Transverse colon (tissue), 4 donors: ENCODE measurements at regions not wholly inside any gene's neighbourhood (a gene's known extent, or its start where the extent isn't known, plus 50 kb on each side); places are given as distances from the start of the nearest gene placed in this dataset.

Experiments
- DNase-seq: peaks from one replicate; pipeline ENCODE4 v3.0.0-alpha.2; 2019
- H3K27ac ChIP-seq, 4 donors: fragments of 200-600 bp; sonication (generic); 2 replicates each; pipeline ENCODE4 v1.5.1; 2016 to 2018; ENCODE audit warnings: inconsistent platforms in 4 of 4
- H3K27me3 ChIP-seq: fragments of 200-600 bp; sonication (generic); 2 replicates; pipeline ENCODE4 v1.5.1; 2017; ENCODE audit warnings: inconsistent platforms
- H3K36me3 ChIP-seq, 4 donors: fragments of 200-600 bp; sonication (generic); 2 replicates each; pipeline ENCODE4 v1.5.1; 2017 to 2019; ENCODE audit warnings: inconsistent platforms in 4 of 4
- H3K4me1 ChIP-seq, 4 donors: fragments of 200-600 bp; sonication (generic); 2 replicates each; pipeline ENCODE4 v1.5.1; 2017 to 2020; ENCODE audit warnings: inconsistent platforms in 4 of 4
- H3K4me3 ChIP-seq, 4 donors: fragments of 200-600 bp; sonication (generic); 1 replicate in 1 of 4; 2 replicates in 3 of 4; pipeline versions ENCODE4 v1.5.1 to v1.6.1; 2017 to 2019; ENCODE audit warnings: inconsistent platforms in 4 of 4
- H3K9me3 ChIP-seq, 2 donors: fragments of 200-600 bp; sonication (generic); 2 replicates each; pipeline ENCODE4 v1.5.1; 2017 to 2019; ENCODE audit warnings: inconsistent platforms in 2 of 2
- CTCF ChIP-seq, 5 experiments: fragments of 200-600 bp in 3 of 5; fragments of 450-650 bp in 2 of 5; sonication (generic) in 3 of 5; IDR thresholded peaks; 1 replicate in 2 of 5; 2 replicates in 3 of 5; pipeline ENCODE4 v1.5.1; 2016 to 2017; ENCODE audit warnings: antibody characterized with exemption in 5 of 5, inconsistent platforms in 3 of 5, mild to moderate bottlenecking in 2 of 5, moderate library complexity in 1 of 5
- EP300 ChIP-seq: sonication (generic); formaldehyde crosslinking; IDR thresholded peaks from one replicate; pipeline ENCODE4 v1.6.1; 2017; ENCODE audit warnings: antibody characterized with exemption, low read depth
- POLR2A ChIP-seq: fragments of 450-650 bp; IDR thresholded peaks from one replicate; pipeline ENCODE4 v1.6.1; 2016; ENCODE audit warnings: antibody characterized with exemption, mild to moderate bottlenecking, moderate library complexity
- POLR2AphosphoS5 ChIP-seq, 3 donors: sonication (generic); formaldehyde crosslinking; IDR thresholded peaks; one replicate each; pipeline ENCODE4 v1.6.1; 2016; ENCODE audit warnings: antibody characterized with exemption in 3 of 3
- WGBS, 2 donors: methylation state at CpG; one replicate each; pipeline ENCODE4 v1.1.5; 2018; ENCODE audit warnings: low coverage in 1 of 2; 5-methylcytosine and 5-hydroxymethylcytosine counted together
- in situ Hi-C, 4 donors: fragments of 200-750 bp; cut with MboI; loops; one replicate each; pipeline versions ENCODE4 v1.15.0 to v1.15.1; 2017; ENCODE audit warnings: low sequenced_read_pairs in 3 of 4, low pct_ligation_motif_present in 1 of 4, low pct_unique_long_range_greater_than_20kb in 1 of 4
- intact Hi-C: fragments of 100-400 bp; cut with DNase I; formaldehyde crosslinking; loops from one replicate; pipeline ENCODE4 v1.15.1; 2023; ENCODE audit warnings: low total_unique reads

DNA sequence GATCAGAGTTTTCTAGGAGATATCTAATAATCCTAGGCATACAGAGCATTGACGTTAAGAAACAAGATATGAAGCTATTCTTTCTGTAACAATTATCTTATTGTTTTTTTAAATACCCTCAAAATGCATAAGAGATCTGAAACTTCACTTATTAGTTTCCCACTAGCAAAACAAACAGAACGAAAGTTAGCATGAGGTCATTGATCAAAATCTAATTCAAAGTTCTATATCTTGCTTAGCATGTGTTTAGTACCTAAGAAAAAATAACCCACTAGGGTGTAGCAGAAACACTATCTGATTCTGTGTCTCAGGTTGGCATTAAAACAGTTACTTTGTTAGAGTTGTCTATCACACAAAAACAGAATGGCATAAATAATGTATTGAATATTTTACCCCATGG, 1288.4 kb downstream of the EPHA7 start:
- intact Hi-C loops (no loop called here), in situ Hi-C loops (no loop called here)
- Histone ChIP-seq H3K27me3 (no peaks in the 10 kb centered on the region), H3K27ac (no peak overlapping the region), H3K36me3 (no peaks in the 10 kb centered on the region), H3K4me1 (no peaks in the 10 kb centered on the region), H3K4me3 (no peak overlapping the region), H3K9me3 (no peaks in the 10 kb centered on the region)
- no peak for DNase-seq
- TF ChIP-seq EP300, result no peak
- no peak for TF ChIP-seq CTCF (IDR thresholded peaks at IDR 0.05)
- no peak for TF ChIP-seq POLR2AphosphoS5 (IDR thresholded peaks at IDR 0.05)
- TF ChIP-seq POLR2A, result no peak
- WGBS, 2 donors, result 49 to 63% methylated on average over 2 of the region's 2 CpGs

GRCh38 chr6:92126983-92127382, 1292.4 kb downstream of the EPHA7 start:
- Histone ChIP-seq H3K4me3 (no peak overlapping the region), H3K4me1 (no peaks in the 10 kb centered on the region), H3K9me3 (no peaks in the 10 kb centered on the region), H3K27me3 (no peaks in the 10 kb centered on the region), H3K36me3 (no peaks in the 10 kb centered on the region), H3K27ac (no peak overlapping the region)
- intact Hi-C loops (no loop called here), in situ Hi-C loops (no loop called here)
- WGBS, 2 donors, result 65 to 76% methylated on average over 3 to 6 of the region's 6 CpGs
- TF ChIP-seq POLR2AphosphoS5 (IDR thresholded peaks at IDR 0.05), result no peak
- DNase-seq, result no peak

- Histone ChIP-seq H3K4me1 (no peaks in the 10 kb centered on the region), H3K36me3 (no peaks in the 10 kb centered on the region), H3K27me3 (no peaks in the 10 kb centered on the region), H3K27ac (no peak overlapping the region), H3K9me3 (no peaks in the 10 kb centered on the region), H3K4me3 (no peak overlapping the region)
- TF ChIP-seq EP300, result no peak
- no peak for TF ChIP-seq POLR2A
- TF ChIP-seq POLR2AphosphoS5 (IDR thresholded peaks at IDR 0.05), result no peak
- no peak for TF ChIP-seq CTCF (IDR thresholded peaks at IDR 0.05)
- intact Hi-C loops (no loop called here), in situ Hi-C loops (no loop called here)
- no peak for DNase-seq
- WGBS, 2 donors, result 51 to 60% methylated on average over 2 to 4 of the region's 4 CpGs
These were observed 1293.3 kb downstream of the EPHA7 start for GRCh38 chr6:92126088-92126487.

GRCh38 chr6:92125681-92126080, 1293.7 kb downstream of the EPHA7 start:
- TF ChIP-seq POLR2A (no peak), POLR2AphosphoS5 (IDR thresholded peaks at IDR 0.05) (no peak), CTCF (IDR thresholded peaks at IDR 0.05) (no peak), EP300 (no peak)
- intact Hi-C loops, result no loop called here
- Histone ChIP-seq H3K36me3 (no peaks in the 10 kb centered on the region), H3K9me3 (no peaks in the 10 kb centered on the region), H3K4me3 (no peak overlapping the region), H3K27ac (no peak overlapping the region), H3K4me1 (no peaks in the 10 kb centered on the region), H3K27me3 (no peaks in the 10 kb centered on the region)
- in situ Hi-C loops, result no loop called here
- 51 to 58% methylated on average over 4 of the region's 4 CpGs for WGBS, 2 donors
- DNase-seq, result no peak

DNA sequence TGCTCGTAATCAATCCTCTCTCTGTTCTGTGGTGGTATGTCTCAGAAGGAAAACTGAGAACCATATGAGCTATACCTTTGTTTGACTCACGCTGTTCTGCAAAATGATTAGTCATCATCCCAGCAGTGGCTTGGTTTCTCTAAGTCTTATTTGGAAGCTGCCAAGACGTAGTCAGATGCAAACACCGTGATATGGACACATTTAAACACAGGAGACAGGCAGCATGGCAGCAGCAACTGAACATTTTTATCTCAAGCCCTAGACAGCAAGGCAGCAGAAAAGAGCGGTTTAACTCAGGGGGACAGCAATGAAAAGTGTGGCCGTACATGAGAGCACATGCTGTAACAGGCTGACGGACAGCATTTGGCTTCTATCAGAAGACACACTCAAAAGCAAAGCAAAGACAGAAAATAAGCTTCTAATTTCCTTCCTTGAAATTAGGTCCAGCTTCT, 1295.1 kb downstream of the EPHA7 start:
- no peaks in the 10 kb centered on the region for H3K36me3 ChIP-seq
- intact Hi-C loops (no loop called here), in situ Hi-C loops (no loop called here)
- H3K27ac ChIP-seq, result no peak overlapping the region
- no peak for DNase-seq
- no peak for TF ChIP-seq CTCF (IDR thresholded peaks at IDR 0.05)
- no peak for TF ChIP-seq POLR2A
- TF ChIP-seq EP300, result no peak
- no peak for TF ChIP-seq POLR2AphosphoS5 (IDR thresholded peaks at IDR 0.05)
- H3K4me1 ChIP-seq, result no peaks in the 10 kb centered on the region
- no peaks in the 10 kb centered on the region for H3K27me3 ChIP-seq
- 50 to 67% methylated on average over 7 of the region's 7 CpGs for WGBS, 2 donors
- no peaks in the 10 kb centered on the region for H3K9me3 ChIP-seq
- no peak overlapping the region for H3K4me3 ChIP-seq
